Mesodermal cell (in vitro differentiated cells): ENCODE measurements at regions not wholly inside any gene's neighbourhood (a gene's known extent, or its start where the extent isn't known, plus 50 kb on each side); places are given as distances from the start of the nearest gene placed in this dataset.

ENCODE experiments used
- H3K27ac ChIP-seq: 2 replicates; pipeline ENCODE4 v1.7.0; 2013; ENCODE audit warnings: mild to moderate bottlenecking, low read depth, low read length, moderate library complexity; ENCODE audit not compliant: severe bottlenecking
- H3K36me3 ChIP-seq: 2 replicates; pipeline ENCODE4 v1.7.1; 2013; ENCODE audit warnings: mild to moderate bottlenecking, low read length, moderate library complexity; ENCODE audit not compliant: control insufficient read depth, insufficient read depth
- H3K4me1 ChIP-seq: one replicate; pipeline ENCODE4 v1.7.1; 2013; ENCODE audit warnings: mild to moderate bottlenecking, low read length; ENCODE audit not compliant: insufficient read depth, control insufficient read depth, poor library complexity, severe bottlenecking
- H3K4me3 ChIP-seq: 2 replicates; pipeline ENCODE4 v1.7.0; 2013; ENCODE audit warnings: low read length, control low read depth, mild to moderate bottlenecking; ENCODE audit not compliant: insufficient read depth, poor library complexity, severe bottlenecking; ENCODE audit errors: extremely low read depth
- H3K9me3 ChIP-seq: 2 replicates; pipeline ENCODE4 v1.7.1; 2013; ENCODE audit warnings: mild to moderate bottlenecking, low read length, moderate library complexity; ENCODE audit not compliant: control insufficient read depth
- WGBS, 2 experiments: methylation state at CpG; one replicate each; pipeline ENCODE4 v1.1.5; 2013; ENCODE audit warnings: missing lambda C conversion rate in 2 of 2; ENCODE audit not compliant: insufficient coverage in 2 of 2; 5-methylcytosine and 5-hydroxymethylcytosine counted together

DNA sequence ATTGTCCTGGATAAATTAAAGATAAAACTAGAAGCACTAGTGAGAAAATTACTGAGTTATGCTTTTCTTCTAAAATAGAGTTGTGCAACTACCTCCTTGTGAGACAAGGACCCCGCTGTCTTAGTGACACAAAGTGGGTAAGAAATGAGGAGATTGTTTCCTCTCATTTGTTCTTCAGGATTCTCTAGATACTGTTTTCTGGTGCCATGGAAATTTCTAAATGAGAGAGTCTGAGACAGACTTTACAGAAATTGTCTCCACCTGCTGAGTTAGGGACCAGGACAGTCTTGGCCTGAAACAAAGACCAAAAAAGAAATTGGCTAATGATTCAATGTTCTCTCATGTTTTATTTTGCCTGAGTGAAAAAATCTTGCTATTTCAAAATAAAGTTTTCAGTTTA is 427.5 kb downstream of the TUSC7 start:
- H3K27ac ChIP-seq = no peak overlapping the region
- H3K36me3 ChIP-seq = no peaks in the 10 kb centered on the region
- H3K9me3 ChIP-seq = no peaks in the 10 kb centered on the region
- no peak overlapping the region for H3K4me3 ChIP-seq
- H3K4me1 ChIP-seq = no peaks in the 10 kb centered on the region
- WGBS, 2 experiments = 57% methylated on average over 1 of the region's 1 CpG; no CpG with 5 or more reads in 1 of the 2 experiments

DNA sequence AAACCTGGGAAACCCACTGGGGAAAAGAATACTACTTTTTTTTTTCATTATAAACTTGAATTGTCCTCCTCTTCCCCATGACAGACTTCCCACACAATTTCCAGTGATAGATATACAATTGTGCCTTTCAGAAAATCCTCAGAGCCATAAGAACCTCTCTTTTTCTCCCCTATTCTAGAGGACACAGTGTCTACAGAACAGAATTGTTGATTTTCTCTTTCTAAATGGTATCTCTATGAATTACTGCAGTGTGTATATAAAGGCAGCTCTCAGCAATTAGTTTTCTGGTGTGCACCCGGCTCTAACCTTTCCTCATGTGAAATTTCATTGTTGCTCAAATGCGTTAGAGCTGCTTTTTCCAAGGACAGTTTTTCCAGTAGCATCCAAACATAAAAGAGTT is 430.1 kb downstream of the TUSC7 start:
- H3K4me3 ChIP-seq = no peak overlapping the region
- no peaks in the 10 kb centered on the region for H3K9me3 ChIP-seq
- H3K36me3 ChIP-seq = no peaks in the 10 kb centered on the region
- H3K4me1 ChIP-seq = no peaks in the 10 kb centered on the region
- WGBS, 2 experiments = 100% methylated on average over 1 of the region's 2 CpGs; no CpG with 5 or more reads in 1 of the 2 experiments
- no peak overlapping the region for H3K27ac ChIP-seq

DNA sequence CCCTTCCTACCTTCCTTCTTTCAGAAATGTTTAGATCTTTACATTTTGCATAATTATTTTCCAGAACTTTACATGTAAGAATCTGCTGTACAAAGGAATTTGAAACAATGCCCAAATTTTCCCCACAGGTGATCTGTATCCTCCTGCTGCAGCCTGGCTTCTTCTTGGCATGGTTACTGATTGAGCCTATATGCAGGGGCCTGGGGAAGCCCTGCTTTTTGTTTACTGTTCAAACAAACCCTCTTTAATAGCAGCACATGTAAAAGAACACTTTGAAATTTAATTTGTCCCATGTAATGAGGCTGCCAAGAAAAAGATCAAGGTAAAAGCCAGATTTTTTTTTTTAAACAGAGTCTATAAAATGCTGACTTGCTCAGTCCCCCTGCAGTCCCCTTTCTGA is 432.2 kb downstream of the TUSC7 start:
- no peak overlapping the region for H3K4me3 ChIP-seq
- no peak overlapping the region for H3K27ac ChIP-seq
- no peaks in the 10 kb centered on the region for H3K36me3 ChIP-seq
- no peaks in the 10 kb centered on the region for H3K4me1 ChIP-seq
- no peaks in the 10 kb centered on the region for H3K9me3 ChIP-seq

DNA sequence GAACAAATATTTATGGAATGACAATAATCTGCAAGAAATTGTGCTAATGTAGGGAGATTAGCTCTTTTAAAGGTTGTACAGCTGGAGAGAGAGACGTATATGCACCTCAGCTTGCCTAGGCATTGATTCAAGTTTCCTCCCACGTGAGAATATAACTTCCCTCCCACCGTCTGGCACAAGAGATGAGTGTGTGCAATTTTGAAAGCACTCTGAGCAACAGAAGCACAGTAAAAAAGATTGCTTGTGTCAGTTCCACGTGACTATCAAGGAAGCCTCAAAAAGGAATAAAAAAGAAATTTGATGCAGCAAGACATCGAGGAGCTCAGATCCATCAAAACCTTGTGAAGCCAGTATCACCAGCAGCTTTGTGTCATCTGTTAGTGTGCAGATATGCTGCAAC is 435.3 kb downstream of the TUSC7 start:
- 95 to 96% methylated on average over 3 of the region's 5 CpGs for WGBS, 2 experiments

DNA sequence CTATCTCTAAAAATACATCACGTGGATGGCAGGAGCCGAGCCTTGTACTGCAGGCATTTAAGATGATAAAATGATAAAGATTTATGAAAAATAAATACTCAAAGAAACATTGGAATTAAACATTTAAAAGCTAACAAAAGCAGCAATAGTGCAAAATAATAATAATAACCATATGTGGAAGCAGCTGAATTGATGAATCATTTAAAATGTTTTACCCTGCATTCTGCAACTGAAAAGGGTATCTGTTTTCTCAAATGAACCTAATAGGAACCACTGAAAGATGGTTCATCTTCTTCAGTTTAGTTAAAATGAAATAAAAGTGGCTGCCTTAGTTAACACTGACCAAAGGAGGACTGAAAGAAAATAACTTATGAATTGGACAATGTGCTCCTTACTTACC is 436.1 kb downstream of the TUSC7 start:
- Histone ChIP-seq H3K4me3 (no peak overlapping the region), H3K9me3 (no peaks in the 10 kb centered on the region), H3K27ac (no peak overlapping the region), H3K4me1 (no peaks in the 10 kb centered on the region), H3K36me3 (no peaks in the 10 kb centered on the region)
- no CpG with 5 or more reads among the region's 2 CpGs for WGBS, 2 experiments

More for the DNA sequence above, 435.3 kb downstream of the TUSC7 start:
- H3K27ac ChIP-seq = no peak overlapping the region
- no peaks in the 10 kb centered on the region for H3K9me3 ChIP-seq
- no peaks in the 10 kb centered on the region for H3K36me3 ChIP-seq
- no peak overlapping the region for H3K4me3 ChIP-seq
- no peaks in the 10 kb centered on the region for H3K4me1 ChIP-seq

DNA sequence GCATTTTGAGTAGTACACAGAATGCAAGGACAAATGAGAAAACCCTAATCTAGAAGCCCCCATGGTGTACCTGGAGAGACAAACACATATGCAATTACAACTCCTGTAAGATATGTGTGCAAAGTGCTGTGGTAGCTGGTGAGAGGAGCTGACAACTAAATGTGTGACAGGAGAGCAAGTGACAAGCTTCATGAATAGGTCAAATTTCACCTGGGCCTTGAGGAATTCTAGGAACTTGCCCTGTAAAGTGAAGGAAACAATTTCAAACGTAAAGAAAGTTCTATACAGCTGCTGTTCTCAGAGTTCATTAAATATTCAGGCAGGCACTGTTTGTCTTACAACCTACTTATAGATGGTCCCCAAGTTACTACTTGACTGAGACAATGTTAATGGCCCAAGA is 437.0 kb downstream of the TUSC7 start:
- no peaks in the 10 kb centered on the region for H3K4me1 ChIP-seq

DNA sequence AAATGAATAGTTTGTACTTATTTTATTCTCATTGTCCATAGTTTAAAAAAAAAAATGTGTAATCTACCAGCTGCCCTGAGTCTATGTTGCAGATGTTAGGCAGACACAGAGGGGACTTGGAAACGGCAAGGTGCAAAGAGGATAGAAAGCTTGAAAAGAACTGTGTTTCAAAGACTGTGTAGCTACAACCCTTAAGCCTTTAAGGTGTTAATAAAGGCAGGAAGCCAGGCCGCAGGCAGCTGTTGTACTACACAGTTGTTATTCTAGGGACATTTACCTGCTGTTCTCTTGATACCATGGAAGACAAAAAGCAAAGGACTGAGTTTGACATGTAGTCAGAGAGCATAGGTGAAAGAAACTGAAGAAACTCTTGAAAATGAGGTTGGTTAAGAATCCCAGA is 440.0 kb downstream of the TUSC7 start:
- Histone ChIP-seq H3K36me3 (no peaks in the 10 kb centered on the region), H3K9me3 (no peaks in the 10 kb centered on the region), H3K27ac (no peak overlapping the region), H3K4me1 (no peaks in the 10 kb centered on the region), H3K4me3 (no peak overlapping the region)
- WGBS, 2 experiments = 49 to 78% methylated on average over 2 of the region's 2 CpGs

More for the DNA sequence above, 437.0 kb downstream of the TUSC7 start:
- WGBS, 2 experiments = no CpG with 5 or more reads among the region's 1 CpG
- Histone ChIP-seq H3K27ac (no peak overlapping the region), H3K9me3 (no peaks in the 10 kb centered on the region), H3K4me3 (no peak overlapping the region), H3K36me3 (no peaks in the 10 kb centered on the region)

DNA sequence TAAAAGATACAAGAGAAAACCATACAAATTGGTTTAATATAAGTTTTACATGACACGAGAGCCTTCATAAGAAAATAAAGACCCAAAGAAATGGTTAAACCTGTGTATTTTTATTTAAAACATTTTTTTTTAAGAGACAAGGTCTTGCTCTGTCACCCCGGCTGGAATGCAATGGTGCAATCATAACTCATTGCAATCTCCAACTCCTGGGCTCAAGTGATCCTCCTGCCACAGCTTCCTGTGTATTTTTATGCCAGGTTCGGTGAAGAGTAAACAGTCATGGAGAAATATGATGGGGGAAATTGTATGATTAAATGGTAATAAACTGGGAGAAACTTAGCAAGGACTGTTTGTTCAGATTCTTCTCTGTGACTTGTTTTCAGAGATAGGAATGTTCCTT is 441.0 kb downstream of the TUSC7 start:
- 83 to 100% methylated on average over 1 of the region's 3 CpGs for WGBS, 2 experiments
- H3K4me3 ChIP-seq = no peak overlapping the region
- no peaks in the 10 kb centered on the region for H3K36me3 ChIP-seq
- no peaks in the 10 kb centered on the region for H3K4me1 ChIP-seq
- no peaks in the 10 kb centered on the region for H3K9me3 ChIP-seq
- no peak overlapping the region for H3K27ac ChIP-seq

DNA sequence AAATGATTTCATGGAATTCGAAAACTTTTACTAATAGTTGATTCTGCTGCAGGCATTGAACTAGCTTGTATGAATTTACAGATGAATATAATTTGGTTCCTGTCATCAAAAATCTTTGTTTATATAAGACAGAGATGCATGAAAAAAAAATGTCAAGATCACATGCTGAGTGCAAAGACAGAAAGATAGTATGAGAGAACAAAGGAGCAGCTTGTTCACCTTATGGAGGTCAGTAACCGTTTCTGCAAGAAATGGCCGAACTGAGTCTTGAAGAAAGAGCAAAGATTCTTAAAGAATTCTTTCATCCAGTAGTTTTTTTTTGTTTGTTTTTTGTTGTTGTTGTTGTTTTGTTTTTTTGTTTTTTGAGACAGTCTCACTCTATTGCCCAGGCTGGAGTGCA is 450.6 kb downstream of the TUSC7 start:
- Histone ChIP-seq H3K4me3 (no peak overlapping the region), H3K36me3 (no peaks in the 10 kb centered on the region), H3K9me3 (no peaks in the 10 kb centered on the region), H3K27ac (no peak overlapping the region), H3K4me1 (no peaks in the 10 kb centered on the region)
- WGBS, 2 experiments = 94 to 100% methylated on average over 1 to 2 of the region's 3 CpGs

DNA sequence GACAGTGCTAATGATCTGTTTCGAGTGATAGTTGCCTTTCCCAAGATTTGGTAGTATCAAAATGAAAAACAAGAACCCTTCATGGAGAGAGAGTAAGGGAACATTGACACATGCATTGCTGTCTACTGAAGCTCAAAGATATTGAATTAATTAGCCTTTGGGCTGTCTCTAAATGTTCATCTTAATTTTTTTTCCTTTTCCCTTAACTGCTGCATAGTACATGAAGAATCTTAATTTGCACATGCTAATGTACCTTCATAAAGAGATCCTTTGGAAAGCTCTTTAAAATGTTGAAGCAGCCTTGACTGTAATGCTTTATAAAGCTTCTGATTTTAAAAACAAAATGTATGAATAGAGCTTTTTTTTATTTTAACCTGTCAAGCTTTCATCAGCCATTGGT is 452.2 kb downstream of the TUSC7 start:
- Histone ChIP-seq H3K4me1 (no peaks in the 10 kb centered on the region), H3K27ac (no peak overlapping the region), H3K9me3 (no peaks in the 10 kb centered on the region), H3K4me3 (no peak overlapping the region), H3K36me3 (no peaks in the 10 kb centered on the region)
- 71% methylated on average over 1 of the region's 1 CpG; no CpG with 5 or more reads in 1 of the 2 experiments for WGBS, 2 experiments

DNA sequence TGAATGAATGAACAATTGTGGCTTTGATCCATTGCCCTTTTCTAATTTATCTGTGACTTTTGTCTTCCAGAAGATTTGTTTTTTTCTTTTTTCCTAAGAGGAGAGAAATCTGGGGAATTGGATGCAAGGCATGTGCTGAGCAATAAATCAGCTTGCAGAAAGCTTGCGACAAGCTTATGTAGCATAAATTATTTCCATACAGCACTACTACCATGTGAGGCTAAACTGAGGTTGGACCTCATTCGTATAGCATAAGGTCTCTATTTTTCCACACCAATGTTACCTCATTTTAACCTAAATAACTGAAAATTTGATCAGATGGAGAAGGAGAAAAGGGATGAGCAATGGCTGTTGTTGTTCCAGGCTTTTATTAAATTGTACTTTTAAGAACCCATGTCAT is 455.6 kb downstream of the TUSC7 start:
- Histone ChIP-seq H3K27ac (no peak overlapping the region), H3K4me1 (no peaks in the 10 kb centered on the region), H3K9me3 (no peaks in the 10 kb centered on the region), H3K36me3 (no peaks in the 10 kb centered on the region), H3K4me3 (no peak overlapping the region)
- 100% methylated on average over 1 of the region's 2 CpGs; no CpG with 5 or more reads in 1 of the 2 experiments for WGBS, 2 experiments
